Heart right ventricle (tissue), 16 donors: ENCODE measurements at regions not wholly inside any gene's neighbourhood (a gene's known extent, or its start where the extent isn't known, plus 50 kb on each side); places are given as distances from the start of the nearest gene placed in this dataset.

Experiments
- ATAC-seq, 8 donors: fragments of 200-7000 bp; cut with Tn5 transposase; one replicate each; pipeline ENCODE4 v1.9.1; 2020; ENCODE audit warnings: mild to moderate bottlenecking in 8 of 8, moderate library complexity in 8 of 8, moderate number of reproducible peaks in 1 of 8
- DNase-seq, 2 donors: peaks; one replicate each; pipeline ENCODE4 v3.0.0-alpha.2; 2020
- H3K27ac ChIP-seq, 10 donors: fragments of 200-600 bp; sonication (generic) in 2 of 10; one replicate each; pipeline versions ENCODE4 v1.5.0 to v1.8.0; 2020 to 2022; ENCODE audit warnings: mild to moderate bottlenecking in 3 of 10
- H3K27me3 ChIP-seq, 7 donors: fragments of 200-600 bp; one replicate each; pipeline ENCODE4 v1.8.0; 2021 to 2022; ENCODE audit warnings: mild to moderate bottlenecking in 2 of 7
- H3K36me3 ChIP-seq, 9 donors: fragments of 200-600 bp; sonication (generic) in 1 of 9; one replicate each; pipeline versions ENCODE4 v1.5.0 to v1.8.0; 2020 to 2022; ENCODE audit warnings: mild to moderate bottlenecking in 2 of 9
- H3K4me1 ChIP-seq, 9 donors: fragments of 200-600 bp; sonication (generic) in 1 of 9; one replicate each; pipeline versions ENCODE4 v1.5.0 to v1.8.0; 2020 to 2022; ENCODE audit warnings: mild to moderate bottlenecking in 4 of 9
- H3K4me3 ChIP-seq, 10 donors: fragments of 200-600 bp; sonication (generic) in 2 of 10; one replicate each; pipeline versions ENCODE4 v1.5.0 to v1.8.0; 2020 to 2022; ENCODE audit warnings: mild to moderate bottlenecking in 7 of 10, moderate library complexity in 2 of 10
- H3K9me3 ChIP-seq, 11 donors: fragments of 200-600 bp in 10 of 11; sonication (generic) in 2 of 11; one replicate each; pipeline versions ENCODE4 v1.5.0 to v1.8.0; 2013 to 2022; ENCODE audit warnings: mild to moderate bottlenecking in 2 of 11, control low read depth in 1 of 11, moderate library complexity in 1 of 11
- WGBS, 2 donors: extraction: QIAGEN DNeasy Blood & Tissue Kit; methylation state at CpG; one replicate each; pipeline ENCODE4 v1.1.7; 2013; ENCODE audit warnings: inconsistent platforms in 1 of 2; 5-methylcytosine and 5-hydroxymethylcytosine counted together
- intact Hi-C, 10 donors: fragments of 100-400 bp; cut with DNase I; formaldehyde crosslinking; loops; one replicate each; pipeline versions ENCODE4 v1.11.1 to v1.14.2; 2022
- TF ChIP-seq, protein P1 (sequence below), 9 donors: fragments of 200-600 bp; sonication (generic) in 2 of 9; IDR thresholded peaks; one replicate each; pipeline versions ENCODE4 v1.5.0 to v1.8.0; 2021 to 2022; ENCODE audit warnings: antibody characterized with exemption in 9 of 9, mild to moderate bottlenecking in 5 of 9, moderate library complexity in 1 of 9
- donor health status: Arrhythmogenic right ventricular cardiomyopathy.
- donor health status: ischemic (EF 13 %, LVEDD 7.1; RV severe dilation, severe dysfunction).
- donor health status: healthy with polysubstance abuse.
- donor health status: DM: no; HTN: yes; CAD: no.
- donor health status: DM: no; HTN: no; CAD: no.
- donor health status: ischemic (EF 25% LVEDD 6.9; RV normal size, moderate dysfunction).
- donor health status: ischemic (EF 25% LVEDD 5.7; RV mildly dilated, moderate dysfunction).
- donor health status: healthy.
- donor health status: DM: yes; HTN: yes; CAD: no.
- donor health status: Ischemic cardiomyopathy.
- donor health status: ischemic (EF 35%, LVEDD 5.7; RV mildly dilated, moderate dysfunction).
- donor health status: nonischemic (EF 11% LVEDD 7.7; RV severe dilation, severe dysfunction).
- donor health status: DM: yes; HTN: yes; CAD: no.
- donor health status: PGD.
- donor health status: ischemic (EF 29% LVEDD 5.4; RV normal size, mild dysfunction).
- donor health status: nonischemic (EF 23%, LVEDD 6.1; RV moderate dilation, normal function).

DNA sequence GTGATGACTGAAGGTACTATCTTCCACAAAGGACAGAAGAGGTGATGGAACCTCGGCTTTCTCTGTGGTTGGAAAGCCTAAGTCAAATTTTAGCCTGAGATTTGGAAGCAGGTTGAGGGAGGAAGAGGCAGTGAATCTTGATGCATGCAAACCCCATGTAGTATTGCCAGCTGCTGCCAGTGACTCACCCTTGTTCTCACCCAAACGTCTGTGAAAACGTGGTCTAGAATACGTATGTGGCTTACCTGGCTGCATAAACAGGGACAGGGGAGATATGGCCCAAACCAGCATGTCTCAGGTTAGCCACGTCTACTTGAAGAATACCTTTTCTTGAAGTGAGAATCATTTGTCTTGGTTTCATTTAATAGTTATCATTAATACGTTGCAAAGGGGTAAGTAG, 438.0 kb upstream of the MAF start:
- Histone ChIP-seq H3K36me3 (no peaks in the 10 kb centered on the region), H3K9me3 (peaks cover 0 to 14% (median 0%) of the 10 kb centered on the region in 11 donors), H3K4me3 (no peak overlapping the region), H3K4me1 (no peaks in the 10 kb centered on the region), H3K27ac (no peak overlapping the region), H3K27me3 (peaks cover 0 to 6% (median 0%) of the 10 kb centered on the region in 7 donors)
- no peak for ATAC-seq
- 80 to 85% methylated on average over 6 of the region's 6 CpGs for WGBS, 2 donors
- DNase-seq = no peak
- TF ChIP-seq, protein P1, sequence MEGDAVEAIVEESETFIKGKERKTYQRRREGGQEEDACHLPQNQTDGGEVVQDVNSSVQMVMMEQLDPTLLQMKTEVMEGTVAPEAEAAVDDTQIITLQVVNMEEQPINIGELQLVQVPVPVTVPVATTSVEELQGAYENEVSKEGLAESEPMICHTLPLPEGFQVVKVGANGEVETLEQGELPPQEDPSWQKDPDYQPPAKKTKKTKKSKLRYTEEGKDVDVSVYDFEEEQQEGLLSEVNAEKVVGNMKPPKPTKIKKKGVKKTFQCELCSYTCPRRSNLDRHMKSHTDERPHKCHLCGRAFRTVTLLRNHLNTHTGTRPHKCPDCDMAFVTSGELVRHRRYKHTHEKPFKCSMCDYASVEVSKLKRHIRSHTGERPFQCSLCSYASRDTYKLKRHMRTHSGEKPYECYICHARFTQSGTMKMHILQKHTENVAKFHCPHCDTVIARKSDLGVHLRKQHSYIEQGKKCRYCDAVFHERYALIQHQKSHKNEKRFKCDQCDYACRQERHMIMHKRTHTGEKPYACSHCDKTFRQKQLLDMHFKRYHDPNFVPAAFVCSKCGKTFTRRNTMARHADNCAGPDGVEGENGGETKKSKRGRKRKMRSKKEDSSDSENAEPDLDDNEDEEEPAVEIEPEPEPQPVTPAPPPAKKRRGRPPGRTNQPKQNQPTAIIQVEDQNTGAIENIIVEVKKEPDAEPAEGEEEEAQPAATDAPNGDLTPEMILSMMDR (IDR thresholded peaks at IDR 0.05) = no peak
- intact Hi-C loops = no loop called here

DNA sequence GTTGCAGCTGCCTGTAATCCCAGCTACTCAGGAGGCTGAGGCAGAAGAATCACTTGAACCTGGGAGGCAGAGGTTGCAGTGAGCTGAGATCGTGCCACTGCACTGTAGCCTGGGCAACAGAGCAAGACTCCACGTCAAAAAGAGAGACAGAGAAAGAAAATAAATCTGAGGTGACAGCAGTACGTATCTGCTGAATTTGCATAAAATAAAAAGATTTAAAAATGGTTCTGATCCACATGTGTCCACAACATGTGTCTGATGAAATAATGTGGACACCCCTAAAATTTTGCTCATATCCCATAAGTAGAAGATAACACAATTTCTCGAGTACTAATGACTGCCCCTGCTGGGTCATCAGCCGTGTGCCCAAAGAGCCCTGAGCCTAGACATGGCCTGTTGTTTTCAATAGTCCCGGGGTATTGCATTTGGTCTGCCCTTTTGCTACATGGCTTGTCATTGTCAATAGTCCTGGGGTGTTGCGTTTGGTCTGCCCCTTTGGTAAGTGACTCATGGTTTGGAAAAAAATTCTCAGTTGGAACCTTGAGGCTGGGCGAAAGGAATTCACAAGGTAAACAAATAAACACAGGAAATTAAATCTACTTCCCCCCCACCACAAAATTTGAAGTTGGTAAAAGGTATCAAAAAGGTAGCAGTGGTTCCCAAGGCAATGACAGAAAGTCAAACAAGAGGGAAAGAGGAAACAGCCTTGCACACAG, 434.6 kb upstream of the MAF start:
- no peaks in the 10 kb centered on the region for H3K36me3 ChIP-seq
- TF ChIP-seq, protein P1 (IDR thresholded peaks at IDR 0.05) = no peak
- H3K27ac ChIP-seq = no peak overlapping the region
- intact Hi-C loops = no loop called here
- no peaks in the 10 kb centered on the region for H3K27me3 ChIP-seq
- no peak overlapping the region for H3K4me3 ChIP-seq
- DNase-seq (no peak), ATAC-seq (no peak)
- no peaks in the 10 kb centered on the region for H3K4me1 ChIP-seq
- 83 to 85% methylated on average over 8 of the region's 8 CpGs for WGBS, 2 donors
- H3K9me3 ChIP-seq = peaks cover 0 to 21% (median 0%) of the 10 kb centered on the region in 11 donors

DNA sequence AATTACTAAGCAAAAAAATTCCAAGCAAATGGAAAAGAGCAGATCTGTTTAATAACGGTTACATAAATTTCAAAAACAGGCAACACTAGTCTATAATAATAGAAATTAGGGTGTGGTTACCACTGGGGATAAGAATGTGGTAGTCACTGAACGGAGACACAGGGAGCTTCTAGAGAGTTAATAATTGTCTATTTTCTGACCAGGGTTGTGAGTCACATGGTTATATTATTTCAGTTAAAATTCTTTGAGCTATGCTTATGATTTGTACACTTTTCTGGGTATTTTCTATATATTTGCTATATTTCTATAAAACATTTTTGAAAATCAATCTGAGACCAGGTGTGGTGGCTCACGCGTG, 433.9 kb upstream of the MAF start:
- no peak overlapping the region for H3K4me3 ChIP-seq
- intact Hi-C loops = no loop called here
- DNase-seq = no peak
- no peaks in the 10 kb centered on the region for H3K27me3 ChIP-seq
- H3K9me3 ChIP-seq = peaks cover 0 to 16% (median 0%) of the 10 kb centered on the region in 11 donors
- H3K36me3 ChIP-seq = no peaks in the 10 kb centered on the region
- TF ChIP-seq, protein P1 (IDR thresholded peaks at IDR 0.05) = no peak
- H3K27ac ChIP-seq = no peak overlapping the region
- ATAC-seq = no peak
- WGBS, 2 donors = 87 to 89% methylated on average over 4 of the region's 4 CpGs
- no peaks in the 10 kb centered on the region for H3K4me1 ChIP-seq

DNA sequence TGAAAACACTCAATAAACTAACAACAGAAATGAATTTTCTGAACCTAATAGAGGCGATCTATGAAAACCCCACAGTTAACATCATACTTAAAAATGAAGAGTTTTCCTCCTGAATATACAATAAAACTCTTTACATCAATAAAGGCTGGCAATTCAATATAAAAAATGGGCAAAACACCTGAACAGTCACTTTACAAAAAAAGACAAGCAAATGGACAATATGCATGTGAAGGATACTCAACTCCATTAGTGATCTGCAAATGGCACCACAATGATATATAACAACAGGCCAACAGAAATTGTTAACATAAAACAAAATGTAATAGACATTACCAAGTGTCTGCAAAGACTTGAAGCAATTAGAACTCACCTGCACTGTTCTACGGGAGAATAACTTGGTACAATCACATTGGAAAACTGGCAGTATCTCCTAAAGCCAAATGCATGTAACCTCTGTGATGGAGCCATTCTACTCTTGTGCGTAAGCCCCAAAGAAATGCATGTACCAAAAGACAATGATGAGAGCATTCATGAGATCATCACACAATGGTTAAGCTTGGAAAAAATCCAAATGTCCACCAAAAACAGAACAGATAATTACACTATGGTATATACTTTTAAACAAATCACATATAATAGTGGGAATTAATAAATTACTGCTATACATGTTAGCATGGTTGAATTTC, 433.4 kb upstream of the MAF start:
- Histone ChIP-seq H3K36me3 (no peaks in the 10 kb centered on the region), H3K27ac (no peak overlapping the region), H3K4me1 (no peaks in the 10 kb centered on the region), H3K9me3 (peaks cover 0 to 13% (median 0%) of the 10 kb centered on the region in 11 donors), H3K4me3 (no peak overlapping the region), H3K27me3 (no peaks in the 10 kb centered on the region)
- TF ChIP-seq, protein P1 (IDR thresholded peaks at IDR 0.05) = no peak
- no peak for DNase-seq
- no peak for ATAC-seq
- intact Hi-C loops = no loop called here
- WGBS, 2 donors = 92 to 98% methylated on average over 3 of the region's 3 CpGs
